Muscle of leg (tissue), 3 donors: ENCODE measurements at regions not wholly inside any gene's neighbourhood (a gene's known extent, or its start where the extent isn't known, plus 50 kb on each side); places are given as distances from the start of the nearest gene placed in this dataset.

ENCODE experiments used
- DNase-seq: peaks from one replicate; pipeline ENCODE4 v3.0.0; 2013
- H3K27ac ChIP-seq: one replicate; pipeline ENCODE4 v1.5.1; 2013; ENCODE audit warnings: mild to moderate bottlenecking, low read length, control low read depth
- H3K27me3 ChIP-seq: one replicate; pipeline ENCODE4 v1.6.1; 2013; ENCODE audit warnings: low read length; ENCODE audit not compliant: control insufficient read depth, insufficient read depth
- H3K36me3 ChIP-seq: one replicate; pipeline ENCODE4 v1.6.1; 2013; ENCODE audit warnings: low read length; ENCODE audit not compliant: control insufficient read depth, insufficient read depth
- H3K4me1 ChIP-seq: one replicate; pipeline ENCODE4 v1.6.1; 2013; ENCODE audit warnings: low read length; ENCODE audit not compliant: control insufficient read depth, insufficient read depth
- H3K4me3 ChIP-seq: one replicate; pipeline ENCODE4 v1.5.1; 2013; ENCODE audit warnings: low read length, control low read depth
- H3K9me3 ChIP-seq: replicated peaks from 2 replicates; pipeline ENCODE4 v1.6.1; 2013; ENCODE audit warnings: low read depth, low read length; ENCODE audit not compliant: control insufficient read depth
- WGBS: methylation state at CpG from one replicate; pipeline ENCODE4 v1.1.5; 2013; ENCODE audit warnings: missing lambda C conversion rate; ENCODE audit not compliant: insufficient coverage; 5-methylcytosine and 5-hydroxymethylcytosine counted together

GRCh38 chr22:22094921-22095320, 112.3 kb upstream of the TOP3B start:
- WGBS, result no CpG with 5 or more reads among the region's 5 CpGs
- Histone ChIP-seq H3K4me3 (no peak overlapping the region), H3K4me1 (no peaks in the 10 kb centered on the region), H3K27ac (no peak overlapping the region), H3K9me3 (no peaks in the 10 kb centered on the region), H3K27me3 (peaks cover 15% of the 10 kb centered on the region), H3K36me3 (no peaks in the 10 kb centered on the region)
- no peak for DNase-seq

- no peaks in the 10 kb centered on the region for H3K9me3 ChIP-seq
- DNase-seq, result no peak
- no peaks in the 10 kb centered on the region for H3K4me1 ChIP-seq
- 83% methylated on average over 2 of the region's 6 CpGs for WGBS
- H3K27me3 ChIP-seq, result peaks cover 15% of the 10 kb centered on the region
- no peak overlapping the region for H3K27ac ChIP-seq
- H3K4me3 ChIP-seq, result no peak overlapping the region
- no peaks in the 10 kb centered on the region for H3K36me3 ChIP-seq
These were observed 111.9 kb upstream of the TOP3B start for GRCh38 chr22:22094514-22094913.

- peaks cover 15% of the 10 kb centered on the region for H3K27me3 ChIP-seq
- no peaks in the 10 kb centered on the region for H3K4me1 ChIP-seq
- no peaks in the 10 kb centered on the region for H3K9me3 ChIP-seq
- no peak overlapping the region for H3K27ac ChIP-seq
- DNase-seq, result no peak
- H3K4me3 ChIP-seq, result no peak overlapping the region
- WGBS, result no CpG with 5 or more reads among the region's 1 CpG
- no peaks in the 10 kb centered on the region for H3K36me3 ChIP-seq
These were observed 111.2 kb upstream of the TOP3B start for GRCh38 chr22:22093743-22094142.

GRCh38 chr22:22092974-22093373, 110.4 kb upstream of the TOP3B start:
- peaks cover 18% of the 10 kb centered on the region for H3K27me3 ChIP-seq
- H3K4me1 ChIP-seq, result no peaks in the 10 kb centered on the region
- no CpG with 5 or more reads among the region's 1 CpG for WGBS
- DNase-seq, result no peak
- no peaks in the 10 kb centered on the region for H3K36me3 ChIP-seq
- H3K27ac ChIP-seq, result no peak overlapping the region
- no peak overlapping the region for H3K4me3 ChIP-seq
- H3K9me3 ChIP-seq, result no peaks in the 10 kb centered on the region

GRCh38 chr22:22092101-22092500, 109.5 kb upstream of the TOP3B start:
- Histone ChIP-seq H3K27me3 (peaks cover 16% of the 10 kb centered on the region), H3K27ac (no peak overlapping the region), H3K4me3 (no peak overlapping the region), H3K4me1 (no peaks in the 10 kb centered on the region), H3K36me3 (no peaks in the 10 kb centered on the region), H3K9me3 (no peaks in the 10 kb centered on the region)
- no CpG with 5 or more reads among the region's 3 CpGs for WGBS
- no peak for DNase-seq

- no peak overlapping the region for H3K27ac ChIP-seq
- 87% methylated on average over 4 of the region's 6 CpGs for WGBS
These were observed 108.9 kb upstream of the TOP3B start for GRCh38 chr22:22091400-22091878.

GRCh38 chr22:22090650-22091399, 108.2 kb upstream of the TOP3B start:
- DNase-seq, result no peak
- no peaks in the 10 kb centered on the region for H3K9me3 ChIP-seq
- no peaks in the 10 kb centered on the region for H3K4me1 ChIP-seq
- WGBS, result 38% methylated on average over 2 of the region's 10 CpGs
- H3K27ac ChIP-seq, result no peak overlapping the region
- H3K36me3 ChIP-seq, result no peaks in the 10 kb centered on the region
- peaks cover 14% of the 10 kb centered on the region for H3K27me3 ChIP-seq
- H3K4me3 ChIP-seq, result no peak overlapping the region

More at GRCh38 chr22:22091400-22091878, 108.9 kb upstream of the TOP3B start:
- Histone ChIP-seq H3K4me1 (no peaks in the 10 kb centered on the region), H3K9me3 (no peaks in the 10 kb centered on the region), H3K36me3 (no peaks in the 10 kb centered on the region), H3K4me3 (no peak overlapping the region), H3K27me3 (peaks cover 16% of the 10 kb centered on the region)
- no peak for DNase-seq

- peaks cover 14% of the 10 kb centered on the region for H3K27me3 ChIP-seq
- H3K4me1 ChIP-seq, result no peaks in the 10 kb centered on the region
- H3K4me3 ChIP-seq, result no peak overlapping the region
- no peak overlapping the region for H3K27ac ChIP-seq
- no peaks in the 10 kb centered on the region for H3K36me3 ChIP-seq
- no peak for DNase-seq
- 0% methylated on average over 1 of the region's 3 CpGs for WGBS
- H3K9me3 ChIP-seq, result no peaks in the 10 kb centered on the region
These were observed 107.1 kb upstream of the TOP3B start for GRCh38 chr22:22089459-22090308.

- 67% methylated on average over 8 of the region's 9 CpGs for WGBS
These were observed 106.3 kb upstream of the TOP3B start for GRCh38 chr22:22088658-22089458.

More at GRCh38 chr22:22088658-22089458, 106.3 kb upstream of the TOP3B start:
- Histone ChIP-seq H3K4me3 (no peak overlapping the region), H3K27me3 (peaks cover 14% of the 10 kb centered on the region), H3K27ac (no peak overlapping the region), H3K9me3 (no peaks in the 10 kb centered on the region), H3K36me3 (no peaks in the 10 kb centered on the region), H3K4me1 (no peaks in the 10 kb centered on the region)
- no peak for DNase-seq
